K562 (cell line): ENCODE measurements at regions not wholly inside any gene's neighbourhood (a gene's known extent, or its start where the extent isn't known, plus 50 kb on each side); places are given as distances from the start of the nearest gene placed in this dataset.

Experiments used
- ATAC-seq: fragments of 200-7000 bp; cut with Tn5 transposase; 3 replicates; pipeline ENCODE4 v1.9.1; 2020; ENCODE audit warnings: moderate library complexity
- BruUV-seq: library from RNA; stranded (reverse); fragments of 400-500 nt; replicated peaks from 2 replicates; lab custom pipeline; 2021; lab: Mats Ljungman, UMichigan
- CTCF ChIA-PET: fragments of 300-600 bp; formaldehyde crosslinking; extraction: SDS; loops from one replicate; lab custom pipeline; 2021; ENCODE audit warnings: low intra/inter-chr PET ratio; lab: Yijun Ruan, JAX
- POLR2A ChIA-PET: fragments of 300-600, 350-650 bp; sonication (Branson Sonifier 250); formaldehyde crosslinking; extraction: SDS; loops from one replicate; lab custom pipeline; 2021; ENCODE audit warnings: antibody characterized with exemption, inconsistent platforms; lab: Yijun Ruan, JAX
- DNase-seq, 4 experiments: peaks; one replicate each; pipeline versions ENCODE4 v3.0.0 to v3.0.0-alpha.2; 2011 to 2018; ENCODE audit warnings: low spot score in 3 of 4, mixed read lengths in 3 of 4; ENCODE audit errors: extremely low read depth in 1 of 4
- FAIRE-seq: peaks from 2 replicates; lab custom pipeline; 2011; peaks lifted over from hg19 to GRCh38; lab: Jason Lieb, UNC
- H2AFZ ChIP-seq: 2 replicates; pipeline ENCODE4 v1.6.0; 2011; ENCODE audit warnings: low read depth, low read length, control low read depth, inconsistent platforms
- H3K27ac ChIP-seq: fragments of 200-600 bp; 3 replicates; pipeline ENCODE4 v1.8.0; 2011; ENCODE audit warnings: low read depth, mild to moderate bottlenecking, control low read depth, inconsistent platforms, low read length, moderate library complexity, mixed read lengths; ENCODE audit errors: extremely low read depth
- H3K27me3 ChIP-seq, 2 experiments: fragments of 300-600 bp in 1 of 2; 2 replicates in 1 of 2; 3 replicates in 1 of 2; pipeline versions ENCODE4 v1.6.0 to v1.8.0; 2011; ENCODE audit warnings: inconsistent platforms in 2 of 2, low read length in 2 of 2, mild to moderate bottlenecking in 1 of 2, mixed read lengths in 1 of 2, moderate library complexity in 1 of 2; ENCODE audit not compliant: control insufficient read depth in 2 of 2, insufficient read depth in 2 of 2
- H3K36me3 ChIP-seq: fragments of 300-600 bp; 3 replicates; pipeline ENCODE4 v1.8.0; 2011; ENCODE audit warnings: mild to moderate bottlenecking, low read length, inconsistent platforms; ENCODE audit not compliant: control insufficient read depth, insufficient read depth
- H3K4me1 ChIP-seq, 2 experiments: fragments of 200-600 bp in 1 of 2; replicated peaks in 1 of 2; 2 replicates in 1 of 2; 3 replicates in 1 of 2; pipeline versions ENCODE4 v1.5.1 to v1.8.0; 2011; ENCODE audit warnings: inconsistent platforms in 2 of 2, low read length in 2 of 2, mild to moderate bottlenecking in 1 of 2, mixed read lengths in 1 of 2, moderate library complexity in 1 of 2; ENCODE audit not compliant: control insufficient read depth in 2 of 2, insufficient read depth in 2 of 2
- H3K4me2 ChIP-seq: 2 replicates; pipeline ENCODE4 v1.6.1; 2011; ENCODE audit warnings: low read length, control low read depth, inconsistent platforms, mixed read lengths; ENCODE audit not compliant: insufficient read depth
- H3K4me3 ChIP-seq: fragments of 200-600 bp; sonication (generic), shearing (Covaris generic); 2 replicates; pipeline ENCODE4 v1.5.1; 2016; ENCODE audit warnings: control low read depth, inconsistent platforms
- H3K79me2 ChIP-seq: fragments of 200-600 bp; 3 replicates; pipeline ENCODE4 v1.8.0; 2011; ENCODE audit warnings: low read length, inconsistent platforms; ENCODE audit not compliant: control insufficient read depth, insufficient read depth
- H3K9ac ChIP-seq, 2 experiments: 2 replicates each; pipeline versions ENCODE4 v1.6.0 to v1.6.1; 2011; ENCODE audit warnings: low read depth in 2 of 2, low read length in 2 of 2, control low read depth in 1 of 2, inconsistent platforms in 1 of 2, mild to moderate bottlenecking in 1 of 2, mixed read lengths in 1 of 2; ENCODE audit not compliant: insufficient read depth in 1 of 2
- H3K9me1 ChIP-seq: one replicate; pipeline ENCODE4 v1.6.0; 2011; ENCODE audit warnings: inconsistent platforms, mild to moderate bottlenecking, low read length, moderate library complexity; ENCODE audit not compliant: control insufficient read depth, insufficient read depth
- H3K9me3 ChIP-seq: replicated peaks from 2 replicates; pipeline ENCODE4 v1.5.1; 2011; ENCODE audit warnings: low read depth, low read length, inconsistent platforms; ENCODE audit not compliant: control insufficient read depth, insufficient read depth
- H4K20me1 ChIP-seq: replicated peaks from 2 replicates; pipeline ENCODE4 v1.6.1; 2011; ENCODE audit warnings: low read length, inconsistent platforms, mixed read lengths; ENCODE audit not compliant: control insufficient read depth, insufficient read depth
- CHAMP1 ChIP-seq: fragments of 450-650 bp; IDR thresholded peaks from 2 replicates; pipeline ENCODE4 v1.6.1; 2016; ENCODE audit warnings: mild to moderate bottlenecking
- YY1 ChIP-seq, 3 experiments: IDR thresholded peaks; 2 replicates each; pipeline ENCODE4 v1.6.1; 2011; ENCODE audit warnings: low read length in 2 of 3, mild to moderate bottlenecking in 2 of 3, moderate library complexity in 2 of 3, borderline replicate concordance in 1 of 3, control low read depth in 1 of 3, low read depth in 1 of 3; ENCODE audit not compliant: insufficient read depth in 3 of 3, insufficient replicate concordance in 2 of 3, control insufficient read depth in 1 of 3, insufficient read length in 1 of 3; ENCODE audit errors: extremely low read depth in 1 of 3
- ZNF253 ChIP-seq: fragments of 250-450 bp; sonication (Bioruptor Pico); conservative IDR thresholded peaks from 2 replicates; pipeline ENCODE4 v1.6.1; 2021; ENCODE audit warnings: mild to moderate bottlenecking
- WGBS: fragments of 100-300 bp; shearing (Covaris generic); methylation state at CpG from one replicate; pipeline ENCODE4 v1.1.6; 2016; ENCODE audit warnings: low coverage, mixed read lengths; ENCODE audit not compliant: insufficient coverage; ENCODE audit errors: missing lambda C conversion rate; 5-methylcytosine and 5-hydroxymethylcytosine counted together
- in situ Hi-C: fragments of 300-500 bp; cut with MboI; formaldehyde crosslinking; loops from 4 replicates; pipeline ENCODE4 v1.15.0; 2018; ENCODE audit warnings: inconsistent platforms, mixed read lengths
- intact Hi-C: fragments of 100-400 bp; cut with micrococcal nuclease; formaldehyde crosslinking; loops from 2 replicates; pipeline ENCODE4 v1.14.2; 2022

- Histone ChIP-seq H2AFZ (no peak overlapping the region), H3K9me3 (no peaks in the 10 kb centered on the region), H3K27ac (no peak overlapping the region), H3K79me2 (no peaks in the 10 kb centered on the region), H3K36me3 (no peaks in the 10 kb centered on the region), H3K4me1 (no peaks in the 10 kb centered on the region), H3K9ac (no peak overlapping the region)
- TF ChIP-seq ZNF253 (CRISPR knock-in tag) (no peak), CHAMP1 (no peak), YY1 (IDR thresholded peaks at IDR 0.05; ENCODE audit: borderline replicate concordance in 1 of 3, control insufficient read depth in 1 of 3, extremely low read depth in 1 of 3, insufficient read depth in 3 of 3, insufficient read length in 1 of 3, insufficient replicate concordance in 2 of 3, low read depth in 1 of 3, low read length in 2 of 3) (no peak)
- TF ChIP-seq, all 486 proteins: peak for 0
- intact Hi-C loops (no loop called here), in situ Hi-C loops (no loop called here)
- H3K27me3 ChIP-seq, result no peaks in the 10 kb centered on the region
- no peak overlapping the region for H3K4me3 ChIP-seq
- WGBS, result 0% methylated on average over 14 of the region's 14 CpGs
- no peaks in the 10 kb centered on the region for H3K9me1 ChIP-seq
- POLR2A ChIA-PET, result interaction anchor here (0.7 kb wide), 1 partner anchor 1206 kb away, joined by 3 read pairs; no protein-coding TSS in a partner anchor
- H3K4me2 ChIP-seq, result no peak overlapping the region
- FAIRE-seq, result no peak
- no peak for DNase-seq
- CTCF ChIA-PET, result no interaction called here
- no TSS peak for BruUV-seq
- ATAC-seq, result no peak
- no peaks in the 10 kb centered on the region for H4K20me1 ChIP-seq
Measured at GRCh38 chr7:114255404-114255841, 159.2 kb upstream of the FOXP2 start.
